ENCODE measurements at regions not wholly inside any gene's neighbourhood (a gene's known extent, or its start where the extent isn't known, plus 50 kb on each side); places are given as distances from the start of the nearest gene placed in this dataset.

GRCh38 chr9:99576002-99576401, 245.7 kb upstream of the NR4A3 start:
- H3K4me1 ChIP-seq: no peaks in the 10 kb centered on the region
- intact Hi-C loops (cut with DNase I; ENCODE audit: low total_unique reads): no loop called here
- no peak for DNase-seq
- no peaks in the 10 kb centered on the region for H3K27me3 ChIP-seq
- no peak overlapping the region for H3K27ac ChIP-seq
- H3K9me3 ChIP-seq: no peaks in the 10 kb centered on the region
- no peaks in the 10 kb centered on the region for H3K36me3 ChIP-seq
- no peak for TF ChIP-seq POLR2A (IDR thresholded peaks at IDR 0.05)
- no peak for TF ChIP-seq CTCF (IDR thresholded peaks at IDR 0.05)
- no peak overlapping the region for H3K4me3 ChIP-seq

DNA sequence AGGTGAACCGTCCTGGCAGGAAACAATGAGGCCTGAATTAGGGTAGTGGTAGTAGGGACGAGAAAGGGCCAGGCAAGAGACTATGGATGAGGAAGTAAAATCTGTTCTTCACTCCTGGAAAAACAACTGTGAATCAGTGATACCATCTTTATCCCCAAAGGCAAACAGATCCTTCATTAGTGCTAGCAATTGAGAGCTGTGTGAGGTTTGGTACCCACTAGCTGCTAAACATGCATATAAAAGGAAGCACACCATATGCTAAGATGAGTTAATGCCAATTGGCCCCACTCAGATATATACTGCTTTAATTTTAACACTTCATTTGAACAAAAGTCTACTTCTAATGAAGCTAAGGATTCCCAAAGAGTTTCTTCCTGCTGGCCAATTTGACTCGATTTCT, 244.8 kb upstream of the NR4A3 start:
- TF ChIP-seq CTCF (IDR thresholded peaks at IDR 0.05) (no peak), POLR2A (IDR thresholded peaks at IDR 0.05) (no peak)
- Histone ChIP-seq H3K4me3 (no peak overlapping the region), H3K4me1 (no peaks in the 10 kb centered on the region), H3K27ac (no peak overlapping the region), H3K27me3 (no peaks in the 10 kb centered on the region), H3K36me3 (no peaks in the 10 kb centered on the region), H3K9me3 (no peaks in the 10 kb centered on the region)
- intact Hi-C loops (cut with DNase I; ENCODE audit: low total_unique reads): no loop called here
- DNase-seq: no peak

- Histone ChIP-seq H3K9me3 (no peaks in the 10 kb centered on the region), H3K27ac (no peak overlapping the region), H3K27me3 (no peaks in the 10 kb centered on the region), H3K4me3 (no peak overlapping the region), H3K36me3 (no peaks in the 10 kb centered on the region), H3K4me1 (no peaks in the 10 kb centered on the region)
- TF ChIP-seq POLR2A (IDR thresholded peaks at IDR 0.05) (no peak), CTCF (IDR thresholded peaks at IDR 0.05) (no peak)
- no peak for DNase-seq
- intact Hi-C loops (cut with DNase I; ENCODE audit: low total_unique reads): no loop called here
Measured at GRCh38 chr9:99577351-99577750, 244.3 kb upstream of the NR4A3 start.

- no peaks in the 10 kb centered on the region for H3K27me3 ChIP-seq
- no peak for DNase-seq
- no peaks in the 10 kb centered on the region for H3K9me3 ChIP-seq
- intact Hi-C loops (cut with DNase I; ENCODE audit: low total_unique reads): no loop called here
- no peaks in the 10 kb centered on the region for H3K36me3 ChIP-seq
- no peaks in the 10 kb centered on the region for H3K4me1 ChIP-seq
- H3K27ac ChIP-seq: no peak overlapping the region
- no peak overlapping the region for H3K4me3 ChIP-seq
- TF ChIP-seq POLR2A (IDR thresholded peaks at IDR 0.05) (no peak), CTCF (IDR thresholded peaks at IDR 0.05) (no peak)
Measured at GRCh38 chr9:99578666-99579065, 243.0 kb upstream of the NR4A3 start.

DNA sequence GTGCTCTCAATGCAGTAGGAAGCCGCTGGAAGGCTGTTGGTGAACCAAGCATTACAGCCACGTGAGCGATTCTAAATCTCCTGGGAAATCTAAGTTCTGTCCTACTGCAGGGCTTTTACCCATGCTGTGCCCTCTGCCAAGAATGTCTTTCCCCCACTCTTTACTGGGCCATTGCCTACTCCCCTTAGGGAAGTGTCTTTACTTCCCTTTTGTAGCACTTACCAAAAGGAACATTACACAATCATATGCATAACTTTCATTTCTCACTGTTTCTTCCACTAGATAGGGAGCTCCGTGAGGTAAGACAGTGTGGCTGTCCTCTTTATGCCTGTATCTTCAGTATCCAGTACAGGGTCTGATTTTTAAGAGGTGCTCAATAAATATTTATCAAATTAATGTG, 241.7 kb upstream of the NR4A3 start:
- H3K9me3 ChIP-seq: no peaks in the 10 kb centered on the region
- no peak for TF ChIP-seq POLR2A (IDR thresholded peaks at IDR 0.05)
- TF ChIP-seq CTCF (IDR thresholded peaks at IDR 0.05): no peak
- H3K27me3 ChIP-seq: no peaks in the 10 kb centered on the region
- H3K4me3 ChIP-seq: no peak overlapping the region
- no peak overlapping the region for H3K27ac ChIP-seq
- H3K36me3 ChIP-seq: no peaks in the 10 kb centered on the region
- no peaks in the 10 kb centered on the region for H3K4me1 ChIP-seq
- no peak for DNase-seq
- intact Hi-C loops (cut with DNase I; ENCODE audit: low total_unique reads): no loop called here

Measured in uterus (tissue), 3 donors.